ENCODE measurements at regions not wholly inside any gene's neighbourhood (a gene's known extent, or its start where the extent isn't known, plus 50 kb on each side); places are given as distances from the start of the nearest gene placed in this dataset.

- TF ChIP-seq CTCF (IDR thresholded peaks at IDR 0.05) (no peak), POLR2A (IDR thresholded peaks at IDR 0.05) (no peak)
Measured at GRCh38 chr7:126213876-126214275, 1038.9 kb downstream of the GRM8 start.

All from thyroid gland (tissue), 4 donors.